CD4-positive, alpha-beta memory T cell (primary cell): ENCODE measurements at regions not wholly inside any gene's neighbourhood (a gene's known extent, or its start where the extent isn't known, plus 50 kb on each side); places are given as distances from the start of the nearest gene placed in this dataset.

Experiments
- CTCF ChIA-PET: fragments of 350-600 bp; sonication (Branson Sonifier 250); formaldehyde crosslinking; loops from one replicate; lab custom pipeline; 2021; ENCODE audit warnings: inconsistent platforms; ENCODE audit not compliant: partially characterized antibody; lab: Charles Lee
- POLR2A ChIA-PET: fragments of 350-600 bp; sonication (Branson Sonifier 250); formaldehyde crosslinking; loops from one replicate; lab custom pipeline; 2021; ENCODE audit not compliant: partially characterized antibody; lab: Charles Lee
- DNase-seq, 5 donors: peaks; one replicate each; pipeline versions ENCODE4 v3.0.0 to v3.0.0-alpha.2; 2020 to 2022; ENCODE audit warnings: mixed read lengths in 1 of 5
- H3K27ac ChIP-seq: one replicate; pipeline ENCODE4 v1.7.0; 2013; ENCODE audit warnings: low read depth, low read length
- H3K27me3 ChIP-seq: 2 replicates; pipeline ENCODE4 v1.7.0; 2013; ENCODE audit warnings: mild to moderate bottlenecking, low read length, moderate library complexity; ENCODE audit not compliant: insufficient read depth
- H3K36me3 ChIP-seq: 2 replicates; pipeline ENCODE4 v1.7.0; 2013; ENCODE audit warnings: mild to moderate bottlenecking, low read length, moderate library complexity; ENCODE audit not compliant: insufficient read depth
- H3K4me1 ChIP-seq: 2 replicates; pipeline ENCODE4 v1.7.0; 2013; ENCODE audit warnings: mild to moderate bottlenecking, low read length, moderate library complexity; ENCODE audit not compliant: insufficient read depth
- H3K4me3 ChIP-seq, 2 donors: one replicate each; pipeline ENCODE4 v1.7.0; 2013; ENCODE audit warnings: low read length in 2 of 2, mild to moderate bottlenecking in 1 of 2
- H3K9me3 ChIP-seq, 2 donors: one replicate each; pipeline ENCODE4 v1.7.0; 2013; ENCODE audit warnings: low read length in 2 of 2, control low read depth in 1 of 2; ENCODE audit not compliant: control insufficient read depth in 1 of 2
- H3K27ac Mint-ChIP-seq, 7 donors: one replicate each; pipeline ENCODE4 v1.8.0; 2020 to 2021; ENCODE audit warnings: mixed read lengths in 7 of 7, mild to moderate bottlenecking in 6 of 7, inconsistent platforms in 3 of 7, moderate library complexity in 3 of 7
- H3K27me3 Mint-ChIP-seq, 2 donors: one replicate each; pipeline ENCODE4 v1.8.0; 2020 to 2021; ENCODE audit warnings: mixed read lengths in 2 of 2
- H3K36me3 Mint-ChIP-seq, 2 donors: one replicate each; pipeline ENCODE4 v1.8.0; 2020 to 2021; ENCODE audit warnings: mixed read lengths in 2 of 2, inconsistent platforms in 1 of 2, mild to moderate bottlenecking in 1 of 2
- H3K4me1 Mint-ChIP-seq, 4 donors: one replicate each; pipeline ENCODE4 v1.8.0; 2020 to 2021; ENCODE audit warnings: mixed read lengths in 4 of 4, mild to moderate bottlenecking in 1 of 4
- H3K4me3 Mint-ChIP-seq, 8 donors: one replicate each; pipeline ENCODE4 v1.8.0; 2020 to 2021; ENCODE audit warnings: mixed read lengths in 8 of 8, mild to moderate bottlenecking in 7 of 8, moderate library complexity in 6 of 8, inconsistent platforms in 3 of 8
- H3K9me3 Mint-ChIP-seq, 8 donors: one replicate each; pipeline ENCODE4 v1.8.0; 2020 to 2021; ENCODE audit warnings: mixed read lengths in 8 of 8, mild to moderate bottlenecking in 5 of 8, inconsistent platforms in 3 of 8, moderate library complexity in 1 of 8
- intact Hi-C: fragments of 100-400 bp; cut with micrococcal nuclease; formaldehyde crosslinking; loops from one replicate; pipeline ENCODE4 v1.15.1; 2023

- no peak overlapping the region for H3K4me3 Mint-ChIP-seq
- no peak for DNase-seq
- Histone ChIP-seq H3K27ac (no peak overlapping the region), H3K4me3 (no peak overlapping the region), H3K36me3 (no peaks in the 10 kb centered on the region), H3K27me3 (no peaks in the 10 kb centered on the region), H3K9me3 (no peaks in the 10 kb centered on the region), H3K4me1 (no peaks in the 10 kb centered on the region)
- intact Hi-C loops, result no loop called here
- no peaks in the 10 kb centered on the region for H3K27me3 Mint-ChIP-seq
- ChIA-PET POLR2A (no interaction called here), CTCF (no interaction called here)
- H3K36me3 Mint-ChIP-seq, result no peaks in the 10 kb centered on the region
- H3K4me1 Mint-ChIP-seq, result no peaks in the 10 kb centered on the region
- peaks cover 0 to 5% (median 0%) of the 10 kb centered on the region in 8 donors for H3K9me3 Mint-ChIP-seq
- no peak overlapping the region for H3K27ac Mint-ChIP-seq
These were observed 99.2 kb upstream of the PTPRM start for GRCh38 chr18:7467708-7468466.

GRCh38 chr18:7470101-7470500, 97.0 kb upstream of the PTPRM start:
- no peaks in the 10 kb centered on the region for H3K27me3 Mint-ChIP-seq
- Histone ChIP-seq H3K27me3 (no peaks in the 10 kb centered on the region), H3K4me1 (no peaks in the 10 kb centered on the region), H3K27ac (no peak overlapping the region), H3K9me3 (no peaks in the 10 kb centered on the region), H3K36me3 (no peaks in the 10 kb centered on the region), H3K4me3 (no peak overlapping the region)
- DNase-seq, result no peak
- no peak overlapping the region for H3K4me3 Mint-ChIP-seq
- ChIA-PET CTCF (no interaction called here), POLR2A (no interaction called here)
- H3K36me3 Mint-ChIP-seq, result no peaks in the 10 kb centered on the region
- intact Hi-C loops, result no loop called here
- H3K4me1 Mint-ChIP-seq, result no peaks in the 10 kb centered on the region
- no peak overlapping the region for H3K27ac Mint-ChIP-seq
- H3K9me3 Mint-ChIP-seq, result peaks cover 0 to 3% (median 0%) of the 10 kb centered on the region in 8 donors

- H3K4me3 Mint-ChIP-seq, result no peak overlapping the region
- no peak for DNase-seq
- intact Hi-C loops, result no loop called here
- Histone ChIP-seq H3K4me3 (no peak overlapping the region), H3K4me1 (no peaks in the 10 kb centered on the region), H3K27ac (no peak overlapping the region), H3K27me3 (no peaks in the 10 kb centered on the region), H3K9me3 (no peaks in the 10 kb centered on the region), H3K36me3 (no peaks in the 10 kb centered on the region)
- H3K36me3 Mint-ChIP-seq, result no peaks in the 10 kb centered on the region
- ChIA-PET CTCF (interaction anchor here (0.7 kb wide), 1 partner anchor 13 kb away, joined by 3 read pairs; no protein-coding TSS in a partner anchor), POLR2A (no interaction called here)
- no peak overlapping the region for H3K27ac Mint-ChIP-seq
- peaks cover 0 to 3% (median 0%) of the 10 kb centered on the region in 8 donors for H3K9me3 Mint-ChIP-seq
- H3K27me3 Mint-ChIP-seq, result no peaks in the 10 kb centered on the region
- no peaks in the 10 kb centered on the region for H3K4me1 Mint-ChIP-seq
These were observed 96.6 kb upstream of the PTPRM start for GRCh38 chr18:7470503-7470902.

GRCh38 chr18:7476386-7476785, 90.7 kb upstream of the PTPRM start:
- Histone ChIP-seq H3K27ac (no peak overlapping the region), H3K4me3 (no peak overlapping the region), H3K4me1 (no peaks in the 10 kb centered on the region), H3K36me3 (no peaks in the 10 kb centered on the region), H3K27me3 (no peaks in the 10 kb centered on the region), H3K9me3 (no peaks in the 10 kb centered on the region)
- DNase-seq, result no peak
- Mint-ChIP-seq H3K36me3 (no peaks in the 10 kb centered on the region), H3K4me1 (no peaks in the 10 kb centered on the region), H3K4me3 (no peak overlapping the region), H3K9me3 (peaks cover 0 to 7% (median 0%) of the 10 kb centered on the region in 8 donors), H3K27ac (no peak overlapping the region), H3K27me3 (no peaks in the 10 kb centered on the region)
- CTCF ChIA-PET, result no interaction called here
- intact Hi-C loops, result no loop called here
- POLR2A ChIA-PET, result no interaction called here

- Mint-ChIP-seq H3K4me3 (no peak overlapping the region), H3K36me3 (no peaks in the 10 kb centered on the region), H3K4me1 (no peaks in the 10 kb centered on the region), H3K27ac (no peak overlapping the region), H3K27me3 (no peaks in the 10 kb centered on the region), H3K9me3 (peaks cover 0 to 4% (median 0%) of the 10 kb centered on the region in 8 donors)
- intact Hi-C loops, result no loop called here
- Histone ChIP-seq H3K4me1 (no peaks in the 10 kb centered on the region), H3K4me3 (no peak overlapping the region), H3K27me3 (no peaks in the 10 kb centered on the region), H3K9me3 (no peaks in the 10 kb centered on the region), H3K27ac (no peak overlapping the region), H3K36me3 (no peaks in the 10 kb centered on the region)
- ChIA-PET POLR2A (no interaction called here), CTCF (no interaction called here)
- no peak for DNase-seq
These were observed 87.4 kb upstream of the PTPRM start for GRCh38 chr18:7479756-7480155.

- Histone ChIP-seq H3K27ac (no peak overlapping the region), H3K4me1 (no peaks in the 10 kb centered on the region), H3K9me3 (no peaks in the 10 kb centered on the region), H3K27me3 (no peaks in the 10 kb centered on the region), H3K4me3 (no peak overlapping the region), H3K36me3 (no peaks in the 10 kb centered on the region)
- H3K36me3 Mint-ChIP-seq, result no peaks in the 10 kb centered on the region
- H3K27ac Mint-ChIP-seq, result no peak overlapping the region
- H3K27me3 Mint-ChIP-seq, result no peaks in the 10 kb centered on the region
- ChIA-PET POLR2A (no interaction called here), CTCF (no interaction called here)
- H3K4me1 Mint-ChIP-seq, result no peaks in the 10 kb centered on the region
- intact Hi-C loops, result no loop called here
- DNase-seq, result no peak
- H3K4me3 Mint-ChIP-seq, result no peak overlapping the region
- peaks cover 0 to 4% (median 0%) of the 10 kb centered on the region in 8 donors for H3K9me3 Mint-ChIP-seq
These were observed 86.2 kb upstream of the PTPRM start for GRCh38 chr18:7480879-7481278.

- H3K36me3 Mint-ChIP-seq, result no peaks in the 10 kb centered on the region
- H3K4me3 Mint-ChIP-seq, result no peak overlapping the region
- H3K27me3 Mint-ChIP-seq, result no peaks in the 10 kb centered on the region
- H3K27ac ChIP-seq, result no peak overlapping the region
- ChIA-PET POLR2A (no interaction called here), CTCF (no interaction called here)
- peaks cover 0 to 2% (median 0%) of the 10 kb centered on the region in 8 donors for H3K9me3 Mint-ChIP-seq
- H3K36me3 ChIP-seq, result no peaks in the 10 kb centered on the region
- no peaks in the 10 kb centered on the region for H3K9me3 ChIP-seq
- H3K27me3 ChIP-seq, result no peaks in the 10 kb centered on the region
- no peaks in the 10 kb centered on the region for H3K4me1 ChIP-seq
- no peak overlapping the region for H3K27ac Mint-ChIP-seq
- no peak overlapping the region for H3K4me3 ChIP-seq
- DNase-seq, result no peak
- H3K4me1 Mint-ChIP-seq, result no peaks in the 10 kb centered on the region
- intact Hi-C loops, result no loop called here
These were observed 84.8 kb upstream of the PTPRM start for GRCh38 chr18:7482342-7482741.
